K562 (cell line): ENCODE measurements at regions not wholly inside any gene's neighbourhood (a gene's known extent, or its start where the extent isn't known, plus 50 kb on each side); places are given as distances from the start of the nearest gene placed in this dataset.

Experiments used
- ATAC-seq: fragments of 200-7000 bp; cut with Tn5 transposase; 3 replicates; pipeline ENCODE4 v1.9.1; 2020; ENCODE audit warnings: moderate library complexity
- BruUV-seq: library from RNA; stranded (reverse); fragments of 400-500 nt; replicated peaks from 2 replicates; lab custom pipeline; 2021; lab: Mats Ljungman, UMichigan
- CTCF ChIA-PET: fragments of 300-600 bp; formaldehyde crosslinking; extraction: SDS; loops from one replicate; lab custom pipeline; 2021; ENCODE audit warnings: low intra/inter-chr PET ratio; lab: Yijun Ruan, JAX
- POLR2A ChIA-PET: fragments of 300-600, 350-650 bp; sonication (Branson Sonifier 250); formaldehyde crosslinking; extraction: SDS; loops from one replicate; lab custom pipeline; 2021; ENCODE audit warnings: antibody characterized with exemption, inconsistent platforms; lab: Yijun Ruan, JAX
- DNase-seq, 4 experiments: peaks; one replicate each; pipeline versions ENCODE4 v3.0.0 to v3.0.0-alpha.2; 2011 to 2018; ENCODE audit warnings: low spot score in 3 of 4, mixed read lengths in 3 of 4; ENCODE audit errors: extremely low read depth in 1 of 4
- FAIRE-seq: peaks from 2 replicates; lab custom pipeline; 2011; peaks lifted over from hg19 to GRCh38; lab: Jason Lieb, UNC
- H2AFZ ChIP-seq: 2 replicates; pipeline ENCODE4 v1.6.0; 2011; ENCODE audit warnings: low read depth, low read length, control low read depth, inconsistent platforms
- H3K27ac ChIP-seq: fragments of 200-600 bp; 3 replicates; pipeline ENCODE4 v1.8.0; 2011; ENCODE audit warnings: low read depth, mild to moderate bottlenecking, control low read depth, inconsistent platforms, low read length, moderate library complexity, mixed read lengths; ENCODE audit errors: extremely low read depth
- H3K27me3 ChIP-seq, 2 experiments: fragments of 300-600 bp in 1 of 2; 2 replicates in 1 of 2; 3 replicates in 1 of 2; pipeline versions ENCODE4 v1.6.0 to v1.8.0; 2011; ENCODE audit warnings: inconsistent platforms in 2 of 2, low read length in 2 of 2, mild to moderate bottlenecking in 1 of 2, mixed read lengths in 1 of 2, moderate library complexity in 1 of 2; ENCODE audit not compliant: control insufficient read depth in 2 of 2, insufficient read depth in 2 of 2
- H3K36me3 ChIP-seq: fragments of 300-600 bp; 3 replicates; pipeline ENCODE4 v1.8.0; 2011; ENCODE audit warnings: mild to moderate bottlenecking, low read length, inconsistent platforms; ENCODE audit not compliant: control insufficient read depth, insufficient read depth
- H3K4me1 ChIP-seq, 2 experiments: fragments of 200-600 bp in 1 of 2; replicated peaks in 1 of 2; 2 replicates in 1 of 2; 3 replicates in 1 of 2; pipeline versions ENCODE4 v1.5.1 to v1.8.0; 2011; ENCODE audit warnings: inconsistent platforms in 2 of 2, low read length in 2 of 2, mild to moderate bottlenecking in 1 of 2, mixed read lengths in 1 of 2, moderate library complexity in 1 of 2; ENCODE audit not compliant: control insufficient read depth in 2 of 2, insufficient read depth in 2 of 2
- H3K4me2 ChIP-seq: 2 replicates; pipeline ENCODE4 v1.6.1; 2011; ENCODE audit warnings: low read length, control low read depth, inconsistent platforms, mixed read lengths; ENCODE audit not compliant: insufficient read depth
- H3K4me3 ChIP-seq: fragments of 200-600 bp; sonication (generic), shearing (Covaris generic); 2 replicates; pipeline ENCODE4 v1.5.1; 2016; ENCODE audit warnings: control low read depth, inconsistent platforms
- H3K79me2 ChIP-seq: fragments of 200-600 bp; 3 replicates; pipeline ENCODE4 v1.8.0; 2011; ENCODE audit warnings: low read length, inconsistent platforms; ENCODE audit not compliant: control insufficient read depth, insufficient read depth
- H3K9ac ChIP-seq, 2 experiments: 2 replicates each; pipeline versions ENCODE4 v1.6.0 to v1.6.1; 2011; ENCODE audit warnings: low read depth in 2 of 2, low read length in 2 of 2, control low read depth in 1 of 2, inconsistent platforms in 1 of 2, mild to moderate bottlenecking in 1 of 2, mixed read lengths in 1 of 2; ENCODE audit not compliant: insufficient read depth in 1 of 2
- H3K9me1 ChIP-seq: one replicate; pipeline ENCODE4 v1.6.0; 2011; ENCODE audit warnings: inconsistent platforms, mild to moderate bottlenecking, low read length, moderate library complexity; ENCODE audit not compliant: control insufficient read depth, insufficient read depth
- H3K9me3 ChIP-seq: replicated peaks from 2 replicates; pipeline ENCODE4 v1.5.1; 2011; ENCODE audit warnings: low read depth, low read length, inconsistent platforms; ENCODE audit not compliant: control insufficient read depth, insufficient read depth
- H4K20me1 ChIP-seq: replicated peaks from 2 replicates; pipeline ENCODE4 v1.6.1; 2011; ENCODE audit warnings: low read length, inconsistent platforms, mixed read lengths; ENCODE audit not compliant: control insufficient read depth, insufficient read depth
- ATF1 ChIP-seq, 2 experiments: fragments of 450-650 bp in 1 of 2; IDR thresholded peaks; 2 replicates each; pipeline ENCODE4 v1.6.1; 2016; ENCODE audit warnings: missing compliant biosample characterization in 1 of 2, missing genetic modification characterization in 1 of 2
- CSDE1 ChIP-seq, 2 experiments: fragments of 450-650 bp; IDR thresholded peaks; 2 replicates each; pipeline ENCODE4 v1.6.1; 2016; ENCODE audit warnings: mild to moderate bottlenecking in 1 of 2
- RFX7 ChIP-seq: fragments of 250-450 bp; sonication (Bioruptor Pico); IDR thresholded peaks from 2 replicates; pipeline ENCODE4 v1.5.1; 2021; ENCODE audit warnings: mild to moderate bottlenecking
- ZFX ChIP-seq: sonication (generic); formaldehyde crosslinking; IDR thresholded peaks from 2 replicates; pipeline ENCODE4 v1.8.0; 2022; ENCODE audit warnings: mild to moderate bottlenecking, missing genetic modification reagents, moderate library complexity
- ZNF431 ChIP-seq: sonication (generic); formaldehyde crosslinking; IDR thresholded peaks from 2 replicates; pipeline ENCODE4 v1.8.0; 2022; ENCODE audit warnings: mild to moderate bottlenecking, missing genetic modification reagents
- WGBS: fragments of 100-300 bp; shearing (Covaris generic); methylation state at CpG from one replicate; pipeline ENCODE4 v1.1.6; 2016; ENCODE audit warnings: low coverage, mixed read lengths; ENCODE audit not compliant: insufficient coverage; ENCODE audit errors: missing lambda C conversion rate; 5-methylcytosine and 5-hydroxymethylcytosine counted together
- in situ Hi-C: fragments of 300-500 bp; cut with MboI; formaldehyde crosslinking; loops from 4 replicates; pipeline ENCODE4 v1.15.0; 2018; ENCODE audit warnings: inconsistent platforms, mixed read lengths
- intact Hi-C: fragments of 100-400 bp; cut with micrococcal nuclease; formaldehyde crosslinking; loops from 2 replicates; pipeline ENCODE4 v1.14.2; 2022

- TF ChIP-seq RFX7 (CRISPR knock-in tag) = no peak
- TF ChIP-seq ZFX (CRISPR knock-in tag) = no peak
- TF ChIP-seq CSDE1 (IDR thresholded peaks at IDR 0.05) = no peak
Measured at GRCh38 chr6:56833127-56833791, 121.6 kb upstream of the BEND6 start (continued).

GRCh38 chr6:56832225-56832624, 122.7 kb upstream of the BEND6 start:
- intact Hi-C loops = no loop called here
- Histone ChIP-seq H3K36me3 (no peaks in the 10 kb centered on the region), H3K4me3 (no peak overlapping the region), H3K27ac (no peak overlapping the region), H3K9me1 (no peaks in the 10 kb centered on the region), H4K20me1 (no peaks in the 10 kb centered on the region), H3K9me3 (no peaks in the 10 kb centered on the region), H3K4me2 (no peak overlapping the region), H3K9ac (no peak overlapping the region), H3K4me1 (no peaks in the 10 kb centered on the region), H3K79me2 (no peaks in the 10 kb centered on the region), H3K27me3 (no peaks in the 10 kb centered on the region), H2AFZ (no peak overlapping the region)
- no peak for ATAC-seq
- DNase-seq = no peak
- ChIA-PET POLR2A (no interaction called here), CTCF (no interaction called here)
- TF ChIP-seq ATF1 (CRISPR knock-in tag; IDR thresholded peaks at IDR 0.05) (no peak), ATF1 (tag; IDR thresholded peaks at IDR 0.05) (no peak), ZNF431 (peak; percentile 90)
- in situ Hi-C loops = no loop called here
- 0% methylated on average over 3 of the region's 3 CpGs for WGBS
- no TSS peak for BruUV-seq
- no peak for FAIRE-seq
